DOHH2 (cell line): ENCODE measurements at regions not wholly inside any gene's neighbourhood (a gene's known extent, or its start where the extent isn't known, plus 50 kb on each side); places are given as distances from the start of the nearest gene placed in this dataset.

ENCODE experiments used
- H3F3A ChIP-seq: fragments of 200-600 bp; sonication (generic), shearing (Covaris generic); 2 replicates; pipeline ENCODE4 v1.6.0; 2016; ENCODE audit warnings: antibody characterized with exemption, mild to moderate bottlenecking; ENCODE audit not compliant: control insufficient read depth, insufficient read depth
- H3K27ac ChIP-seq: fragments of 200-600 bp; sonication (generic); 2 replicates; pipeline ENCODE4 v1.5.1; 2014; ENCODE audit warnings: low read depth, mild to moderate bottlenecking, low read length, moderate library complexity
- H3K27me3 ChIP-seq: fragments of 200-600 bp; sonication (generic); 2 replicates; pipeline ENCODE4 v1.6.1; 2014; ENCODE audit warnings: mild to moderate bottlenecking, low read length, mixed read lengths; ENCODE audit not compliant: control insufficient read depth
- H3K36me3 ChIP-seq: fragments of 200-600 bp; sonication (generic); 2 replicates; pipeline ENCODE4 v1.6.1; 2014; ENCODE audit warnings: mild to moderate bottlenecking, low read length, moderate library complexity, mixed read lengths; ENCODE audit not compliant: control insufficient read depth
- H3K4me1 ChIP-seq: fragments of 200-600 bp; sonication (generic); 2 replicates; pipeline ENCODE4 v1.6.1; 2014; ENCODE audit warnings: mild to moderate bottlenecking, low read length, mixed read lengths; ENCODE audit not compliant: control insufficient read depth
- H3K4me2 ChIP-seq: fragments of 200-600 bp; sonication (generic); 2 replicates; pipeline ENCODE4 v1.6.0; 2014; ENCODE audit warnings: mild to moderate bottlenecking, low read length, moderate library complexity
- H3K4me3 ChIP-seq: fragments of 200-600 bp; sonication (generic); 2 replicates; pipeline ENCODE4 v1.5.1; 2014; ENCODE audit warnings: mild to moderate bottlenecking, low read length, mixed read lengths
- H3K79me2 ChIP-seq: fragments of 200-600 bp; sonication (generic); 2 replicates; pipeline ENCODE4 v1.6.1; 2014; ENCODE audit warnings: mild to moderate bottlenecking, low read length, mixed read lengths; ENCODE audit not compliant: control insufficient read depth
- H3K9me2 ChIP-seq: fragments of 200-600 bp; sonication (generic); replicated peaks from 2 replicates; pipeline ENCODE4 v1.6.1; 2014; ENCODE audit warnings: mild to moderate bottlenecking, low read length, mixed read lengths; ENCODE audit not compliant: control insufficient read depth
- H3K9me3 ChIP-seq: fragments of 200-600 bp; sonication (generic); 2 replicates; pipeline ENCODE4 v1.6.1; 2014; ENCODE audit warnings: antibody characterized with exemption, low read length, mixed read lengths; ENCODE audit not compliant: control insufficient read depth, insufficient read depth
- H4K20me1 ChIP-seq: fragments of 200-600 bp; sonication (generic); 2 replicates; pipeline ENCODE4 v1.6.0; 2014; ENCODE audit warnings: low read depth, mild to moderate bottlenecking, antibody characterized with exemption, low read length, moderate library complexity; ENCODE audit not compliant: control insufficient read depth, insufficient read depth
- CTCF ChIP-seq: fragments of 200-600 bp; sonication (generic); IDR thresholded peaks from one replicate; pipeline ENCODE4 v1.5.1; 2014; ENCODE audit warnings: antibody characterized with exemption, mild to moderate bottlenecking, low read depth, low read length; ENCODE audit not compliant: poor library complexity, severe bottlenecking
- EZH2phosphoT487 ChIP-seq: fragments of 200-600 bp; sonication (generic); IDR thresholded peaks from 2 replicates; pipeline ENCODE4 v1.6.1; 2017; ENCODE audit warnings: borderline replicate concordance, mild to moderate bottlenecking, antibody characterized with exemption, low read length, moderate library complexity, mixed read lengths

GRCh38 chr1:102435483-102435882, 438.8 kb upstream of the OLFM3 start:
- no peaks in the 10 kb centered on the region for H3K27me3 ChIP-seq
- H3K79me2 ChIP-seq, result no peaks in the 10 kb centered on the region
- H3K4me2 ChIP-seq, result no peak overlapping the region
- no peaks in the 10 kb centered on the region for H4K20me1 ChIP-seq
- no peaks in the 10 kb centered on the region for H3K4me1 ChIP-seq
- H3K4me3 ChIP-seq, result no peak overlapping the region
- H3K9me3 ChIP-seq, result no peaks in the 10 kb centered on the region
- H3K27ac ChIP-seq, result no peak overlapping the region
- TF ChIP-seq CTCF, result no peak
- no peak for TF ChIP-seq EZH2phosphoT487
- H3K9me2 ChIP-seq, result no peaks in the 10 kb centered on the region
- no peaks in the 10 kb centered on the region for H3K36me3 ChIP-seq
- H3F3A ChIP-seq, result no peaks in the 10 kb centered on the region

- Histone ChIP-seq H3F3A (no peaks in the 10 kb centered on the region), H3K4me3 (no peak overlapping the region), H4K20me1 (no peaks in the 10 kb centered on the region), H3K27me3 (no peaks in the 10 kb centered on the region), H3K4me2 (no peak overlapping the region), H3K79me2 (no peaks in the 10 kb centered on the region), H3K27ac (no peak overlapping the region), H3K4me1 (no peaks in the 10 kb centered on the region), H3K9me2 (no peaks in the 10 kb centered on the region), H3K36me3 (no peaks in the 10 kb centered on the region), H3K9me3 (no peaks in the 10 kb centered on the region)
- no peak for TF ChIP-seq EZH2phosphoT487
- peak; percentile 64 for TF ChIP-seq CTCF
Observed at GRCh38 chr1:102434421-102434820, 437.7 kb upstream of the OLFM3 start.

- H3K79me2 ChIP-seq, result no peaks in the 10 kb centered on the region
- H4K20me1 ChIP-seq, result no peaks in the 10 kb centered on the region
- H3K9me2 ChIP-seq, result no peaks in the 10 kb centered on the region
- H3K36me3 ChIP-seq, result no peaks in the 10 kb centered on the region
- no peaks in the 10 kb centered on the region for H3F3A ChIP-seq
- H3K4me3 ChIP-seq, result no peak overlapping the region
- no peaks in the 10 kb centered on the region for H3K9me3 ChIP-seq
- TF ChIP-seq EZH2phosphoT487 (no peak), CTCF (no peak)
- no peak overlapping the region for H3K27ac ChIP-seq
- H3K4me1 ChIP-seq, result no peaks in the 10 kb centered on the region
- H3K27me3 ChIP-seq, result no peaks in the 10 kb centered on the region
- no peak overlapping the region for H3K4me2 ChIP-seq
Observed at GRCh38 chr1:102431253-102431652, 434.5 kb upstream of the OLFM3 start.

- no peak for TF ChIP-seq CTCF
- no peak for TF ChIP-seq EZH2phosphoT487
Observed at GRCh38 chr1:102420034-102420433, 423.3 kb upstream of the OLFM3 start.

More at GRCh38 chr1:102420034-102420433, 423.3 kb upstream of the OLFM3 start:
- Histone ChIP-seq H3K27me3 (no peaks in the 10 kb centered on the region), H3K4me1 (no peaks in the 10 kb centered on the region), H3K9me2 (no peaks in the 10 kb centered on the region), H3K9me3 (no peaks in the 10 kb centered on the region), H3K36me3 (no peaks in the 10 kb centered on the region), H3K27ac (no peak overlapping the region), H3K4me2 (no peak overlapping the region), H3F3A (no peaks in the 10 kb centered on the region), H3K79me2 (no peaks in the 10 kb centered on the region), H4K20me1 (no peaks in the 10 kb centered on the region), H3K4me3 (no peak overlapping the region)
